ENCODE measurements at regions not wholly inside any gene's neighbourhood (a gene's known extent, or its start where the extent isn't known, plus 50 kb on each side); places are given as distances from the start of the nearest gene placed in this dataset.

GRCh38 chr4:96652158-96652557 lies 812.3 kb downstream of the PDHA2 start:
- Histone ChIP-seq H3K9ac (ENCODE audit: control insufficient read depth, extremely low read depth, insufficient read depth, low read length) (no peak overlapping the region), H3K27me3 (ENCODE audit: control insufficient read depth, extremely low read depth, insufficient read depth, low read length) (no peaks in the 10 kb centered on the region), H3K36me3 (ENCODE audit: control insufficient read depth in 2 of 2, extremely low read depth in 1 of 2, insufficient read depth in 2 of 2, low read length in 2 of 2) (no peaks in the 10 kb centered on the region), H3K9me3 (ENCODE audit: control insufficient read depth, low read depth, low read length) (peaks cover 3% of the 10 kb centered on the region), H3K9me1 (ENCODE audit: control insufficient read depth, extremely low read depth, insufficient read depth, low read length) (no peaks in the 10 kb centered on the region), H3K4me2 (ENCODE audit: control insufficient read depth, extremely low read depth, insufficient read depth, low read depth, low read length) (no peak overlapping the region), H4K20me1 (ENCODE audit: control insufficient read depth, extremely low read depth, insufficient read depth, low read length) (no peaks in the 10 kb centered on the region), H2AFZ (ENCODE audit: control insufficient read depth, low read length) (no peak overlapping the region), H3K79me2 (ENCODE audit: control insufficient read depth, insufficient read depth, low read length) (no peaks in the 10 kb centered on the region), H3K4me1 (ENCODE audit: control insufficient read depth, extremely low read depth, insufficient read depth, low read length) (no peaks in the 10 kb centered on the region), H3K27ac (ENCODE audit: control insufficient read depth, insufficient read depth, low read length) (no peak overlapping the region), H3K4me3 (ENCODE audit: control insufficient read depth in 2 of 3, extremely low read depth in 1 of 3, insufficient read depth in 2 of 3, low read depth in 1 of 3, low read length in 3 of 3) (no peak overlapping the region)
- no peak for FAIRE-seq
- TF ChIP-seq, protein P1, sequence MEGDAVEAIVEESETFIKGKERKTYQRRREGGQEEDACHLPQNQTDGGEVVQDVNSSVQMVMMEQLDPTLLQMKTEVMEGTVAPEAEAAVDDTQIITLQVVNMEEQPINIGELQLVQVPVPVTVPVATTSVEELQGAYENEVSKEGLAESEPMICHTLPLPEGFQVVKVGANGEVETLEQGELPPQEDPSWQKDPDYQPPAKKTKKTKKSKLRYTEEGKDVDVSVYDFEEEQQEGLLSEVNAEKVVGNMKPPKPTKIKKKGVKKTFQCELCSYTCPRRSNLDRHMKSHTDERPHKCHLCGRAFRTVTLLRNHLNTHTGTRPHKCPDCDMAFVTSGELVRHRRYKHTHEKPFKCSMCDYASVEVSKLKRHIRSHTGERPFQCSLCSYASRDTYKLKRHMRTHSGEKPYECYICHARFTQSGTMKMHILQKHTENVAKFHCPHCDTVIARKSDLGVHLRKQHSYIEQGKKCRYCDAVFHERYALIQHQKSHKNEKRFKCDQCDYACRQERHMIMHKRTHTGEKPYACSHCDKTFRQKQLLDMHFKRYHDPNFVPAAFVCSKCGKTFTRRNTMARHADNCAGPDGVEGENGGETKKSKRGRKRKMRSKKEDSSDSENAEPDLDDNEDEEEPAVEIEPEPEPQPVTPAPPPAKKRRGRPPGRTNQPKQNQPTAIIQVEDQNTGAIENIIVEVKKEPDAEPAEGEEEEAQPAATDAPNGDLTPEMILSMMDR (optimal IDR thresholded peaks at IDR 0.05 in 1 of 3, IDR thresholded peaks at IDR 0.05 in 1 of 3, conservative IDR thresholded peaks at IDR 0.05 in 1 of 3; ENCODE audit: extremely low read depth in 1 of 3, insufficient read depth in 2 of 3, low read length in 3 of 3): no peak
- no peak for TF ChIP-seq EZH2 (IDR thresholded peaks at IDR 0.05; ENCODE audit: low read length)
- dilution Hi-C loops (cut with MboI; ENCODE audit: extremely low pct_ligation_motif_present, low sequenced_read_pairs): no loop called here
- DNase-seq (ENCODE audit: low read depth, low spot score): no peak

- DNase-seq (ENCODE audit: low read depth, low spot score): no peak
- H2AFZ ChIP-seq (ENCODE audit: control insufficient read depth, low read length): no peak overlapping the region
- no peaks in the 10 kb centered on the region for H4K20me1 ChIP-seq (ENCODE audit: control insufficient read depth, extremely low read depth, insufficient read depth, low read length)
- no peak for FAIRE-seq
- H3K4me2 ChIP-seq (ENCODE audit: control insufficient read depth, extremely low read depth, insufficient read depth, low read depth, low read length): no peak overlapping the region
- dilution Hi-C loops (cut with MboI; ENCODE audit: extremely low pct_ligation_motif_present, low sequenced_read_pairs): no loop called here
- H3K9me3 ChIP-seq (ENCODE audit: control insufficient read depth, low read depth, low read length): peaks cover 3% of the 10 kb centered on the region
- no peaks in the 10 kb centered on the region for H3K4me1 ChIP-seq (ENCODE audit: control insufficient read depth, extremely low read depth, insufficient read depth, low read length)
- TF ChIP-seq EZH2 (IDR thresholded peaks at IDR 0.05; ENCODE audit: low read length): no peak
- TF ChIP-seq, protein P1 (optimal IDR thresholded peaks at IDR 0.05 in 1 of 3, IDR thresholded peaks at IDR 0.05 in 1 of 3, conservative IDR thresholded peaks at IDR 0.05 in 1 of 3; ENCODE audit: extremely low read depth in 1 of 3, insufficient read depth in 2 of 3, low read length in 3 of 3): no peak
- H3K27ac ChIP-seq (ENCODE audit: control insufficient read depth, insufficient read depth, low read length): no peak overlapping the region
- H3K4me3 ChIP-seq (ENCODE audit: control insufficient read depth in 2 of 3, extremely low read depth in 1 of 3, insufficient read depth in 2 of 3, low read depth in 1 of 3, low read length in 3 of 3): no peak overlapping the region
- H3K9me1 ChIP-seq (ENCODE audit: control insufficient read depth, extremely low read depth, insufficient read depth, low read length): no peaks in the 10 kb centered on the region
- H3K79me2 ChIP-seq (ENCODE audit: control insufficient read depth, insufficient read depth, low read length): no peaks in the 10 kb centered on the region
- H3K36me3 ChIP-seq (ENCODE audit: control insufficient read depth in 2 of 2, extremely low read depth in 1 of 2, insufficient read depth in 2 of 2, low read length in 2 of 2): no peaks in the 10 kb centered on the region
- no peak overlapping the region for H3K9ac ChIP-seq (ENCODE audit: control insufficient read depth, extremely low read depth, insufficient read depth, low read length)
- no peaks in the 10 kb centered on the region for H3K27me3 ChIP-seq (ENCODE audit: control insufficient read depth, extremely low read depth, insufficient read depth, low read length)
Observed at GRCh38 chr4:96652821-96653220, 812.9 kb downstream of the PDHA2 start.

Measured in keratinocyte (primary cell).